ENCODE measurements at regions not wholly inside any gene's neighbourhood (a gene's known extent, or its start where the extent isn't known, plus 50 kb on each side); places are given as distances from the start of the nearest gene placed in this dataset.

DNA sequence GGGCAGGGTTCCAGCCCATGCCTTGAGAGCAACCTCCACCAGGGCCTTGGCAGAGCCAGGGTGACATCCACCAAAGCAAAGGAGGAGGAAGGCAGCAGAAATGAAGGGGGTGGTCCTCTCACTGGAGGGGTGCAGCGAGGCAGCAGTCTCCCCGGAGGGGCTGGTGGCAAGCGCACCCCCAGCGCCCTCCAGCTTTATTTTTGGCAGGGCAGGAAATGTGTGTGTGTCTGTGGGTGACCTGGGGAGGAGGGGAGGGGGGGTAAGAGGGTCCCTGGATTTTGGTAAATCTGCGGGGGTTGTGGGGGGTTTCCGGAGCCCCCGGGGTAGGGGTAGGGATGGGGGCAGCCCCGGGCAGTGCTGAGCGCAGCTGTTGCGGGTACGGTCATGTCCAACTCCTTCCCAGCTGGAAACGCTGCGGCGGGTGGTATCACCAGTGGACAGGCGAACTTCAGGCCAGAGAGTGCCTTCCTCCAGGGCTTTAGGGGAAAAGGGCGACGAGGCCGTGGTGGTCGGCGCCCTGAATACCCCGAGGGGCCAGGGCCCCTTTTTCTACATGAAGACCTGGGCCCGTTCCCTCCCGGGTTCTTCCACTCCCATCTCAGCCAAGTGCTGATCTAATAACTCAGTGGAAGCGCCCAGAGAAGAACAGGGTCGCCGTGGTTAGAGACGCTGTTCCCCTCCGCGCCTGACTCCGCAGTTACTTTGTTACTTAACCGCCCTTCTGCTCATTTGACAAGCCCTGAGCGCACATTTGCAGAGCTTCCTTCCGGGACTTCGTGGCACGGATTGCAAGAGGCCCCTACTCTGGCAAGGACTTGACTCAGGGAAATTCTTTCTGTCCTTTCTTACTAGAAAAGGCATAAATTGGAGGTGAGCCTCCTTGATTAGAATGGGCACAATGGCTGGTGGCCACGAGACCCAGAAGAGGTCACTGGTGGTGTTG lies 55.2 kb downstream of the FOS start:
- H3K4me3 ChIP-seq (ENCODE audit: low read depth, low read length) = no peak overlapping the region
- in situ Hi-C loops (cut with HindIII; ENCODE audit: low sequenced_read_pairs) = no loop called here
- TF ChIP-seq, protein P1, sequence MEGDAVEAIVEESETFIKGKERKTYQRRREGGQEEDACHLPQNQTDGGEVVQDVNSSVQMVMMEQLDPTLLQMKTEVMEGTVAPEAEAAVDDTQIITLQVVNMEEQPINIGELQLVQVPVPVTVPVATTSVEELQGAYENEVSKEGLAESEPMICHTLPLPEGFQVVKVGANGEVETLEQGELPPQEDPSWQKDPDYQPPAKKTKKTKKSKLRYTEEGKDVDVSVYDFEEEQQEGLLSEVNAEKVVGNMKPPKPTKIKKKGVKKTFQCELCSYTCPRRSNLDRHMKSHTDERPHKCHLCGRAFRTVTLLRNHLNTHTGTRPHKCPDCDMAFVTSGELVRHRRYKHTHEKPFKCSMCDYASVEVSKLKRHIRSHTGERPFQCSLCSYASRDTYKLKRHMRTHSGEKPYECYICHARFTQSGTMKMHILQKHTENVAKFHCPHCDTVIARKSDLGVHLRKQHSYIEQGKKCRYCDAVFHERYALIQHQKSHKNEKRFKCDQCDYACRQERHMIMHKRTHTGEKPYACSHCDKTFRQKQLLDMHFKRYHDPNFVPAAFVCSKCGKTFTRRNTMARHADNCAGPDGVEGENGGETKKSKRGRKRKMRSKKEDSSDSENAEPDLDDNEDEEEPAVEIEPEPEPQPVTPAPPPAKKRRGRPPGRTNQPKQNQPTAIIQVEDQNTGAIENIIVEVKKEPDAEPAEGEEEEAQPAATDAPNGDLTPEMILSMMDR (IDR thresholded peaks at IDR 0.05; ENCODE audit: low read depth, low read length, missing control alignments) = no peak
- DNase-seq (ENCODE audit: low read depth) = no peak

GRCh38 chr14:75334549-75335051 lies 56.0 kb downstream of the FOS start:
- in situ Hi-C loops (cut with HindIII; ENCODE audit: low sequenced_read_pairs) = no loop called here
- H3K4me3 ChIP-seq (ENCODE audit: low read depth, low read length) = no peak overlapping the region
- TF ChIP-seq, protein P1 (IDR thresholded peaks at IDR 0.05; ENCODE audit: low read depth, low read length, missing control alignments) = no peak
- no peak for DNase-seq (ENCODE audit: low read depth)

GRCh38 chr14:75335571-75335970 lies 56.9 kb downstream of the FOS start:
- TF ChIP-seq, protein P1 (IDR thresholded peaks at IDR 0.05; ENCODE audit: low read depth, low read length, missing control alignments) = no peak
- in situ Hi-C loops (cut with HindIII; ENCODE audit: low sequenced_read_pairs) = no loop called here
- H3K4me3 ChIP-seq (ENCODE audit: low read depth, low read length) = no peak overlapping the region
- DNase-seq (ENCODE audit: low read depth) = no peak

DNA sequence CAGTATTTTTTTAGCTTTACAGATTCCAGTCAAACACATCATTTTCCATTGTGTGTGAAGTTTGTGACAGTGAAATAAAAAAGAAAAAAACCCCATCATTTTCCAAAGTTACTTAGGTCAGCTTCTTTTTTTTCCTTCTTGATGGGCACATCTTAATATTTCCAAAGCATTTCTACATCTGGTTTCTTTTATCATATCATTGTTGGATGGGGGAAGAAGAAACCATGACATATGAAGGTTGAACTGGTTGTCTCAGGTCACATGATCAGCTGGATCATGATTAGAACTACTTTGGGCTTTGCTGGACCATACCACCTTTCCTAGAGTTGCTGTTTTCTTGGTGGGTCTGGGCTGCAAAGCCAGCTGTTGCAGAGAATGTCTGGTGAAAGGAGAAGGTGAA lies 59.8 kb downstream of the FOS start:
- in situ Hi-C loops (cut with HindIII; ENCODE audit: low sequenced_read_pairs) = no loop called here
- DNase-seq (ENCODE audit: low read depth) = no peak
- TF ChIP-seq, protein P1 (IDR thresholded peaks at IDR 0.05; ENCODE audit: low read depth, low read length, missing control alignments) = no peak
- no peak overlapping the region for H3K4me3 ChIP-seq (ENCODE audit: low read depth, low read length)

DNA sequence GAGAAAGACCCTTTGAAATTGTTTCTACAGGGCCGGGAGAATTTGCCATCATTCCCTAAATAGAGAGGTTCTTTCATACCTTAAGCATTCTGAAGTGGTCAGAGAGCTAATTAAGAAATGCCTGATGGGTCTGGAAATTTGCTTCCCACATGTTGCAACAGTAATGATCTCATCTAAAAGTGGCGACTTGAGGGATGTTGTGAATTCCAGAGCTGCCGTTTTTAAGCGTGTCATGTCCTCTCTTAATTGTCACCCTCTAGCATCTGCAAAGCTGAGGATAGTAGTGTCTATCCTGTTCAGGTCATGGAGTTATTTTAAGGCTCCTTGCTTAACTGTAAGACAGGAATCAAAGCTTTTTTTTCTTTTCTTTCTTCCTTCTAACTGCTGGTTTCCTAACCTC lies 60.4 kb downstream of the FOS start:
- in situ Hi-C loops (cut with HindIII; ENCODE audit: low sequenced_read_pairs) = no loop called here
- H3K4me3 ChIP-seq (ENCODE audit: low read depth, low read length) = no peak overlapping the region
- DNase-seq (ENCODE audit: low read depth) = no peak
- TF ChIP-seq, protein P1 (IDR thresholded peaks at IDR 0.05; ENCODE audit: low read depth, low read length, missing control alignments) = no peak

DNA sequence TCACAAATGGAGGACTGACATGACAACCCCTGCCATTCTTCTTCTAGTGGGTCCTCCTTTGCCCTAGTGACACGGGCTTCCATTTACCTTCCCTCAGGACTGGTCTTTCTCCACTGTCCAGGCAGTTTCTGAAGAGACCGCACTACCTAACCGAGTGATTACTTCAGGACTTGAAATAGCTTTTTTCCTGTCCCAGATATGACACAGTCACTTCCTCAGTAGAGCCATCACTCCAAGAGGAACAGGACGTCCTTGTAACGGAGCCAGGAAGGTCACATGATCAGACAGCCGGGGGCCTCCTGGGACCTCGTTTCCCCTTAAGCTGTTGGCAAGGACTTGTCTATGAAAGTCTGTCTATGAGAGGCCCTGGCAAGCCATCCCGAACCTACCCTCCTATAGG lies 62.3 kb downstream of the FOS start:
- no peak overlapping the region for H3K4me3 ChIP-seq (ENCODE audit: low read depth, low read length)
- in situ Hi-C loops (cut with HindIII; ENCODE audit: low sequenced_read_pairs) = no loop called here
- no peak for DNase-seq (ENCODE audit: low read depth)
- TF ChIP-seq, protein P1 (IDR thresholded peaks at IDR 0.05; ENCODE audit: low read depth, low read length, missing control alignments) = no peak
